CD4-positive, alpha-beta T cell treated with Interleukin-15 for 4 hours (primary cell): ENCODE measurements at regions not wholly inside any gene's neighbourhood (a gene's known extent, or its start where the extent isn't known, plus 50 kb on each side); places are given as distances from the start of the nearest gene placed in this dataset.
"Not testable (repeated sequence)": the region's sequence is repeated elsewhere in the genome, so short reads cannot be mapped to it uniquely, and the experiment has no call there.

Experiments used
- DNase-seq: peaks from one replicate; pipeline ENCODE4 v3.0.0-alpha.2; 2020; ENCODE audit warnings: low spot score

- DNase-seq = no peak
These were observed 310.5 kb downstream of the S1PR1 start for GRCh38 chr1:101547357-101547756.

GRCh38 chr1:101548376-101548775 is 311.6 kb downstream of the S1PR1 start:
- no peak for DNase-seq

- no peak for DNase-seq
These were observed 313.8 kb downstream of the S1PR1 start for GRCh38 chr1:101550581-101550980.

- DNase-seq = no peak
These were observed 330.2 kb downstream of the S1PR1 start for GRCh38 chr1:101566883-101567538.

- DNase-seq = peak; percentile 39
These were observed 330.9 kb downstream of the S1PR1 start for GRCh38 chr1:101567582-101568189.

- DNase-seq = no peak
These were observed 350.9 kb downstream of the S1PR1 start for GRCh38 chr1:101587741-101588140.

- no peak for DNase-seq
These were observed 351.9 kb downstream of the S1PR1 start for GRCh38 chr1:101588677-101589076.

- DNase-seq = no peak
These were observed 356.0 kb downstream of the S1PR1 start for GRCh38 chr1:101592845-101593244.

GRCh38 chr1:101595881-101596374 is 359.1 kb downstream of the S1PR1 start:
- no peak for DNase-seq

- not testable (repeated sequence) for DNase-seq
These were observed 363.8 kb downstream of the S1PR1 start for GRCh38 chr1:101600615-101601014.

GRCh38 chr1:101603726-101604125 is 366.9 kb downstream of the S1PR1 start:
- DNase-seq = no peak

- no peak for DNase-seq
These were observed 369.1 kb downstream of the S1PR1 start for GRCh38 chr1:101605878-101606277.

- DNase-seq = no peak
These were observed 376.7 kb downstream of the S1PR1 start for GRCh38 chr1:101613546-101613945.

GRCh38 chr1:101618900-101619299 is 377.8 kb downstream of the OLFM3 start:
- no peak for DNase-seq

- no peak for DNase-seq
These were observed 364.0 kb downstream of the OLFM3 start for GRCh38 chr1:101632548-101633272.

- no peak for DNase-seq
These were observed 350.9 kb downstream of the OLFM3 start for GRCh38 chr1:101645810-101646209.

GRCh38 chr1:101652484-101652883 is 344.2 kb downstream of the OLFM3 start:
- no peak for DNase-seq

GRCh38 chr1:101653482-101653946 is 343.2 kb downstream of the OLFM3 start:
- no peak for DNase-seq

GRCh38 chr1:101664726-101665125 is 332.0 kb downstream of the OLFM3 start:
- DNase-seq = no peak

- no peak for DNase-seq
These were observed 329.0 kb downstream of the OLFM3 start for GRCh38 chr1:101667761-101668160.

- no peak for DNase-seq
These were observed 313.6 kb downstream of the OLFM3 start for GRCh38 chr1:101683136-101683535.

- no peak for DNase-seq
These were observed 313.2 kb downstream of the OLFM3 start for GRCh38 chr1:101683561-101683960.

GRCh38 chr1:101697072-101697471 is 299.7 kb downstream of the OLFM3 start:
- no peak for DNase-seq
